HepG2 (cell line): ENCODE measurements at regions not wholly inside any gene's neighbourhood (a gene's known extent, or its start where the extent isn't known, plus 50 kb on each side); places are given as distances from the start of the nearest gene placed in this dataset.

Experiments used
- ATAC-seq: fragments of 200-7000 bp; cut with Tn5 transposase; 3 replicates; pipeline ENCODE4 v1.9.1; 2020; ENCODE audit warnings: mild to moderate bottlenecking, moderate library complexity
- BruUV-seq: library from RNA; stranded (reverse); fragments of 400-500 nt; replicated peaks from 2 replicates; lab custom pipeline; 2021; lab: Mats Ljungman, UMichigan
- CTCF ChIA-PET: fragments of 300-600 bp; formaldehyde crosslinking; extraction: SDS; loops from one replicate; lab custom pipeline; 2021; ENCODE audit warnings: low total read pairs, inconsistent platforms, low intra/inter-chr PET ratio; lab: Yijun Ruan, JAX
- POLR2A ChIA-PET: fragments of 350-600 bp; sonication (Branson Sonifier 250); formaldehyde crosslinking; loops from one replicate; lab custom pipeline; 2020; ENCODE audit warnings: antibody characterized with exemption, inconsistent platforms; lab: Yijun Ruan, JAX
- DNase-seq: peaks from one replicate; pipeline ENCODE4 v3.0.0-alpha.2; 2015; ENCODE audit warnings: low spot score
- FAIRE-seq: peaks from 3 replicates; lab custom pipeline; 2011; peaks lifted over from hg19 to GRCh38; lab: Jason Lieb, UNC
- H2AFZ ChIP-seq: one replicate; pipeline ENCODE4 v1.6.1; 2011; ENCODE audit warnings: low read length, inconsistent platforms
- H3K27ac ChIP-seq: fragments of 300-600 bp; 3 replicates; pipeline ENCODE4 v1.8.0; 2011; ENCODE audit warnings: mixed run types, mild to moderate bottlenecking, mixed read lengths, low read length, inconsistent platforms; ENCODE audit not compliant: insufficient read depth; ENCODE audit errors: extremely low read length
- H3K27me3 ChIP-seq, 2 experiments: fragments of 200-600 bp in 1 of 2; 2 replicates in 1 of 2; 3 replicates in 1 of 2; pipeline versions ENCODE4 v1.6.0 to v1.8.0; 2011; ENCODE audit warnings: low read length in 2 of 2, mild to moderate bottlenecking in 2 of 2, moderate library complexity in 2 of 2, inconsistent platforms in 1 of 2; ENCODE audit not compliant: insufficient read depth in 2 of 2, control insufficient read depth in 1 of 2
- H3K36me3 ChIP-seq, 2 experiments: fragments of 200-600 bp in 1 of 2; replicated peaks in 1 of 2; 2 replicates in 1 of 2; 3 replicates in 1 of 2; pipeline versions ENCODE4 v1.5.1 to v1.8.0; 2011; ENCODE audit warnings: low read length in 2 of 2, inconsistent platforms in 1 of 2; ENCODE audit not compliant: insufficient read depth in 2 of 2, control insufficient read depth in 1 of 2
- H3K4me1 ChIP-seq: 2 replicates; pipeline ENCODE4 v1.5.1; 2012; ENCODE audit warnings: low read length, inconsistent platforms; ENCODE audit not compliant: insufficient read depth
- H3K4me2 ChIP-seq: 2 replicates; pipeline ENCODE4 v1.6.0; 2011; ENCODE audit warnings: low read depth, low read length, inconsistent platforms
- H3K4me3 ChIP-seq, 3 experiments: fragments of 200-600 bp in 1 of 3; sonication (generic), shearing (Covaris generic) in 1 of 3; replicated peaks in 1 of 3; 2 replicates each; pipeline ENCODE4 v1.5.1; 2011 to 2016; ENCODE audit warnings: low read length in 3 of 3, inconsistent platforms in 2 of 3, low read depth in 2 of 3, mild to moderate bottlenecking in 2 of 3, control low read depth in 1 of 3, mixed read lengths in 1 of 3; ENCODE audit not compliant: insufficient read depth in 1 of 3
- H3K79me2 ChIP-seq: one replicate; pipeline ENCODE4 v1.6.1; 2011; ENCODE audit warnings: low read length, inconsistent platforms; ENCODE audit not compliant: insufficient read depth
- H3K9ac ChIP-seq: 2 replicates; pipeline ENCODE4 v1.6.0; 2011; ENCODE audit warnings: mild to moderate bottlenecking, low read depth, low read length, inconsistent platforms; ENCODE audit not compliant: insufficient read depth
- H3K9me3 ChIP-seq: 2 replicates; pipeline ENCODE4 v1.5.1; 2012; ENCODE audit warnings: mild to moderate bottlenecking, low read length
- H4K20me1 ChIP-seq: 2 replicates; pipeline ENCODE4 v1.6.0; 2011; ENCODE audit warnings: inconsistent platforms, mild to moderate bottlenecking, low read length, moderate library complexity; ENCODE audit not compliant: insufficient read depth
- CCAR2 ChIP-seq: fragments of 200-400 bp; formaldehyde crosslinking; optimal IDR thresholded peaks from 2 replicates; pipeline ENCODE3; 2018; ENCODE audit warnings: low read depth, mild to moderate bottlenecking, low read length, moderate library complexity
- ERF ChIP-seq: IDR thresholded peaks from 2 replicates; pipeline ENCODE4 v1.6.1; 2018; ENCODE audit warnings: missing biosample characterization, missing genetic modification reagents
- FOXA3 ChIP-seq: IDR thresholded peaks from 2 replicates; pipeline ENCODE4 v1.6.1; 2016; ENCODE audit warnings: missing genetic modification reagents, missing compliant biosample characterization
- NFRKB ChIP-seq: fragments of 450-650 bp; IDR thresholded peaks from 2 replicates; pipeline ENCODE4 v1.6.1; 2017
- RCOR2 ChIP-seq: IDR thresholded peaks from 2 replicates; pipeline ENCODE4 v1.6.1; 2016; ENCODE audit warnings: missing biosample characterization, missing genetic modification reagents
- SP140L ChIP-seq: sonication (generic); formaldehyde crosslinking; IDR thresholded peaks from 2 replicates; pipeline ENCODE4 v1.4.0; 2020; ENCODE audit warnings: missing genetic modification reagents, borderline replicate concordance
- ZNF232 ChIP-seq: sonication (generic); formaldehyde crosslinking; IDR thresholded peaks from 2 replicates; pipeline ENCODE4 v1.4.0; 2020; ENCODE audit warnings: missing genetic modification reagents, borderline replicate concordance
- ZNF30 ChIP-seq: sonication (generic); formaldehyde crosslinking; IDR thresholded peaks from 2 replicates; pipeline ENCODE4 v1.5.0; 2020; ENCODE audit warnings: mild to moderate bottlenecking, missing genetic modification reagents
- ZSCAN21 ChIP-seq: sonication (generic); formaldehyde crosslinking; IDR thresholded peaks from 2 replicates; pipeline ENCODE4 v1.8.0; 2022; ENCODE audit warnings: mild to moderate bottlenecking, missing genetic modification reagents, moderate library complexity, borderline replicate concordance
- WGBS: methylation state at CpG from one replicate; pipeline ENCODE4 v1.1.6; 2017; ENCODE audit warnings: low lambda C conversion rate; 5-methylcytosine and 5-hydroxymethylcytosine counted together
- in situ Hi-C: cut with HindIII; loops from 2 replicates; pipeline ENCODE4 v1.10.0; 2017; ENCODE audit warnings: low pct_unique_long_range_greater_than_20kb; ENCODE audit not compliant: extremely low pct_ligation_motif_present
- intact Hi-C: fragments of 100-400 bp; cut with micrococcal nuclease; formaldehyde crosslinking; loops from one replicate; pipeline ENCODE4 v1.10.0; 2022; ENCODE audit not compliant: unreplicated experiment
- TF ChIP-seq, protein P1 (sequence below): sonication (generic); formaldehyde crosslinking; IDR thresholded peaks from 2 replicates; pipeline ENCODE4 v1.8.1; 2023; ENCODE audit warnings: missing genetic modification reagents, inconsistent platforms, borderline replicate concordance
- TF ChIP-seq, protein P2 (sequence below): sonication (generic); formaldehyde crosslinking; IDR thresholded peaks from 2 replicates; pipeline ENCODE4 v1.4.0; 2020; ENCODE audit warnings: missing genetic modification reagents
- TF ChIP-seq, protein P3 (sequence below): sonication (generic); formaldehyde crosslinking; IDR thresholded peaks from 2 replicates; pipeline ENCODE4 v1.4.0; 2020; ENCODE audit warnings: mild to moderate bottlenecking, missing genetic modification reagents
- TF ChIP-seq, protein P4 (sequence below), 2 experiments: sonication (generic) in 1 of 2; formaldehyde crosslinking in 1 of 2; IDR thresholded peaks; 2 replicates each; pipeline versions ENCODE4 v1.5.1 to v1.6.1; 2011 to 2020; ENCODE audit warnings: borderline replicate concordance in 1 of 2, low read depth in 1 of 2, low read length in 1 of 2, mild to moderate bottlenecking in 1 of 2, missing genetic modification reagents in 1 of 2, moderate library complexity in 1 of 2
- TF ChIP-seq, protein P5 (sequence below): sonication (generic); formaldehyde crosslinking; IDR thresholded peaks from 2 replicates; pipeline ENCODE4 v1.5.0; 2020; ENCODE audit warnings: mild to moderate bottlenecking, missing genetic modification reagents

DNA sequence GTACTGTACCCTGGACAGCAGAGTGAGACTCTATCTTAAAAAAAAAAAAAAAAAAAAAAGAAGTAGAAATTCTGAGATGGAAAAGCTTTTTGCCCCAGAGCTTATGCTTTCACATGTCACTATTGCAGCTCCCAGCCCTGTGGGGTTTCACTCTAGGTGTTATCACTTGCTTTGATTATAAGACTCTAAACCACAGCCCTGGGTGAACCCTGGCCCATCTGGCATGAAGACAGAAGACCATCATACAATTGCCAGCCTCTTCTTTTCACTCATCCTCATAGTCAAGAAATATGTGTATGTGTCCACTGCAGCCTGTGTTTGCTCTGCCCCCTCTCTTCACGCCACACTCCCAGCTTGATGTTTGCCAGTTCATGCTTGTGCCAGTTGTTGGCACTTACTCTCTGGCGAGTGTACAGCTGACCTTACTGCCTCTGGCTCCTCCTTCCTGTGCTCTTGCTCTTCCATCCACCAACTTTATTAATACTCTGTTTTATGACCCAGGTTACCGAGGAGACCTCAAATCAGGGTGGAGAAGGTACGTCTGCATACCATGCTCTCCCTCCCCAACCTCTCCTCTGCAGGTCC lies 136.7 kb upstream of the NCK2 start:
- BruUV-seq: no TSS peak
- POLR2A ChIA-PET: no interaction called here
- no peak for TF ChIP-seq NFRKB
- no peak for TF ChIP-seq ZNF30
- no peak for TF ChIP-seq CCAR2
- no peak for TF ChIP-seq FOXA3
- no peak for TF ChIP-seq ZNF232
- TF ChIP-seq SP140L: no peak
- TF ChIP-seq ZSCAN21 (CRISPR knock-in tag): no peak
- no peak for TF ChIP-seq RCOR2
- TF ChIP-seq, protein P1, sequence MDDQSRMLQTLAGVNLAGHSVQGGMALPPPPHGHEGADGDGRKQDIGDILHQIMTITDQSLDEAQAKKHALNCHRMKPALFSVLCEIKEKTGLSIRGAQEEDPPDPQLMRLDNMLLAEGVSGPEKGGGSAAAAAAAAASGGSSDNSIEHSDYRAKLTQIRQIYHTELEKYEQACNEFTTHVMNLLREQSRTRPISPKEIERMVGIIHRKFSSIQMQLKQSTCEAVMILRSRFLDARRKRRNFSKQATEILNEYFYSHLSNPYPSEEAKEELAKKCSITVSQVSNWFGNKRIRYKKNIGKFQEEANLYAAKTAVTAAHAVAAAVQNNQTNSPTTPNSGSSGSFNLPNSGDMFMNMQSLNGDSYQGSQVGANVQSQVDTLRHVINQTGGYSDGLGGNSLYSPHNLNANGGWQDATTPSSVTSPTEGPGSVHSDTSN (CRISPR knock-in tag): no peak
- TF ChIP-seq, protein P2, sequence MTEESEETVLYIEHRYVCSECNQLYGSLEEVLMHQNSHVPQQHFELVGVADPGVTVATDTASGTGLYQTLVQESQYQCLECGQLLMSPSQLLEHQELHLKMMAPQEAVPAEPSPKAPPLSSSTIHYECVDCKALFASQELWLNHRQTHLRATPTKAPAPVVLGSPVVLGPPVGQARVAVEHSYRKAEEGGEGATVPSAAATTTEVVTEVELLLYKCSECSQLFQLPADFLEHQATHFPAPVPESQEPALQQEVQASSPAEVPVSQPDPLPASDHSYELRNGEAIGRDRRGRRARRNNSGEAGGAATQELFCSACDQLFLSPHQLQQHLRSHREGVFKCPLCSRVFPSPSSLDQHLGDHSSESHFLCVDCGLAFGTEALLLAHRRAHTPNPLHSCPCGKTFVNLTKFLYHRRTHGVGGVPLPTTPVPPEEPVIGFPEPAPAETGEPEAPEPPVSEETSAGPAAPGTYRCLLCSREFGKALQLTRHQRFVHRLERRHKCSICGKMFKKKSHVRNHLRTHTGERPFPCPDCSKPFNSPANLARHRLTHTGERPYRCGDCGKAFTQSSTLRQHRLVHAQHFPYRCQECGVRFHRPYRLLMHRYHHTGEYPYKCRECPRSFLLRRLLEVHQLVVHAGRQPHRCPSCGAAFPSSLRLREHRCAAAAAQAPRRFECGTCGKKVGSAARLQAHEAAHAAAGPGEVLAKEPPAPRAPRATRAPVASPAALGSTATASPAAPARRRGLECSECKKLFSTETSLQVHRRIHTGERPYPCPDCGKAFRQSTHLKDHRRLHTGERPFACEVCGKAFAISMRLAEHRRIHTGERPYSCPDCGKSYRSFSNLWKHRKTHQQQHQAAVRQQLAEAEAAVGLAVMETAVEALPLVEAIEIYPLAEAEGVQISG (CRISPR knock-in tag): no peak
- TF ChIP-seq, protein P3, sequence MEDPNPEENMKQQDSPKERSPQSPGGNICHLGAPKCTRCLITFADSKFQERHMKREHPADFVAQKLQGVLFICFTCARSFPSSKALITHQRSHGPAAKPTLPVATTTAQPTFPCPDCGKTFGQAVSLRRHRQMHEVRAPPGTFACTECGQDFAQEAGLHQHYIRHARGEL (CRISPR knock-in tag): no peak
- TF ChIP-seq, protein P4, sequence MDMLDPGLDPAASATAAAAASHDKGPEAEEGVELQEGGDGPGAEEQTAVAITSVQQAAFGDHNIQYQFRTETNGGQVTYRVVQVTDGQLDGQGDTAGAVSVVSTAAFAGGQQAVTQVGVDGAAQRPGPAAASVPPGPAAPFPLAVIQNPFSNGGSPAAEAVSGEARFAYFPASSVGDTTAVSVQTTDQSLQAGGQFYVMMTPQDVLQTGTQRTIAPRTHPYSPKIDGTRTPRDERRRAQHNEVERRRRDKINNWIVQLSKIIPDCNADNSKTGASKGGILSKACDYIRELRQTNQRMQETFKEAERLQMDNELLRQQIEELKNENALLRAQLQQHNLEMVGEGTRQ (IDR thresholded peaks at IDR 0.05; ENCODE audit: low read depth, low read length): no peak
- TF ChIP-seq, protein P4 (CRISPR knock-in tag; IDR thresholded peaks at IDR 0.05; ENCODE audit: borderline replicate concordance): no peak
- TF ChIP-seq, protein P5, sequence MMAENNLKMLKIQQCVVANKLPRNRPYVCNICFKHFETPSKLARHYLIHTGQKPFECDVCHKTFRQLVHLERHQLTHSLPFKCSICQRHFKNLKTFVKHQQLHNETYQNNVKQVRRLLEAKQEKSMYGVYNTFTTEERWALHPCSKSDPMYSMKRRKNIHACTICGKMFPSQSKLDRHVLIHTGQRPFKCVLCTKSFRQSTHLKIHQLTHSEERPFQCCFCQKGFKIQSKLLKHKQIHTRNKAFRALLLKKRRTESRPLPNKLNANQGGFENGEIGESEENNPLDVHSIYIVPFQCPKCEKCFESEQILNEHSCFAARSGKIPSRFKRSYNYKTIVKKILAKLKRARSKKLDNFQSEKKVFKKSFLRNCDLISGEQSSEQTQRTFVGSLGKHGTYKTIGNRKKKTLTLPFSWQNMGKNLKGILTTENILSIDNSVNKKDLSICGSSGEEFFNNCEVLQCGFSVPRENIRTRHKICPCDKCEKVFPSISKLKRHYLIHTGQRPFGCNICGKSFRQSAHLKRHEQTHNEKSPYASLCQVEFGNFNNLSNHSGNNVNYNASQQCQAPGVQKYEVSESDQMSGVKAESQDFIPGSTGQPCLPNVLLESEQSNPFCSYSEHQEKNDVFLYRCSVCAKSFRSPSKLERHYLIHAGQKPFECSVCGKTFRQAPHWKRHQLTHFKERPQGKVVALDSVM (CRISPR knock-in tag): no peak
- TF ChIP-seq ERF (CRISPR knock-in tag): no peak
- no peak for FAIRE-seq
- Histone ChIP-seq H3K36me3 (no peaks in the 10 kb centered on the region), H3K27me3 (no peaks in the 10 kb centered on the region), H3K4me2 (no peak overlapping the region), H3K79me2 (no peaks in the 10 kb centered on the region), H2AFZ (no peak overlapping the region), H4K20me1 (no peaks in the 10 kb centered on the region), H3K9ac (no peak overlapping the region), H3K9me3 (no peaks in the 10 kb centered on the region), H3K27ac (no peak overlapping the region), H3K4me1 (peaks cover 33% of the 10 kb centered on the region), H3K4me3 (no peak overlapping the region)
- in situ Hi-C loops: no loop called here
- 15% methylated on average over 4 of the region's 4 CpGs for WGBS
- no peak for DNase-seq
- ATAC-seq: no peak
- CTCF ChIA-PET: no interaction called here
- intact Hi-C loops: no loop called here
